ENCODE measurements at regions not wholly inside any gene's neighbourhood (a gene's known extent, or its start where the extent isn't known, plus 50 kb on each side); places are given as distances from the start of the nearest gene placed in this dataset.
"Not testable (repeated sequence)": the region's sequence is repeated elsewhere in the genome, so short reads cannot be mapped to it uniquely, and the experiment has no call there.

GRCh38 chr10:76815505-76815904 lies 822.1 kb downstream of the KCNMA1 start:
- not testable (repeated sequence) for DNase-seq (ENCODE audit: low spot score); H3K36me3 Mint-ChIP-seq; H3K4me1 ChIP-seq; H3K4me2 ChIP-seq; H3K36me3 ChIP-seq; H3K27ac ChIP-seq; H3K4me1 Mint-ChIP-seq; H4K20me1 ChIP-seq (ENCODE audit: low read depth); H3F3A ChIP-seq (ENCODE audit: low read depth); H3K9ac ChIP-seq; H3K4me3 ChIP-seq; H3K79me2 ChIP-seq (ENCODE audit: low read depth); H3K4me3 Mint-ChIP-seq; H2AFZ ChIP-seq (replicated peaks); H3K27ac Mint-ChIP-seq; H3K27me3 ChIP-seq; H3K9me3 ChIP-seq (ENCODE audit: low read depth); H3K27me3 Mint-ChIP-seq (ENCODE audit: insufficient read depth, low read depth)
- peaks cover 13% of the 10 kb centered on the region for H3K9me3 Mint-ChIP-seq

GRCh38 chr10:76811430-76811829 lies 826.2 kb downstream of the KCNMA1 start:
- no peak overlapping the region for H2AFZ ChIP-seq (replicated peaks)
- no peak overlapping the region for H3K4me3 ChIP-seq
- no peak overlapping the region for H3K4me2 ChIP-seq
- no peak overlapping the region for H3K9ac ChIP-seq
- no peaks in the 10 kb centered on the region for H3K36me3 Mint-ChIP-seq
- no peaks in the 10 kb centered on the region for H4K20me1 ChIP-seq (ENCODE audit: low read depth)
- H3K27me3 Mint-ChIP-seq (ENCODE audit: insufficient read depth, low read depth), result peaks cover 2% of the 10 kb centered on the region
- DNase-seq (ENCODE audit: low spot score), result no peak
- no peaks in the 10 kb centered on the region for H3K9me3 ChIP-seq (ENCODE audit: low read depth)
- no peaks in the 10 kb centered on the region for H3K79me2 ChIP-seq (ENCODE audit: low read depth)
- no peaks in the 10 kb centered on the region for H3K4me1 Mint-ChIP-seq
- no peak overlapping the region for H3K27ac ChIP-seq
- no peak overlapping the region for H3K27ac Mint-ChIP-seq
- no peaks in the 10 kb centered on the region for H3K36me3 ChIP-seq
- no peaks in the 10 kb centered on the region for H3K27me3 ChIP-seq
- peaks cover 11% of the 10 kb centered on the region for H3K9me3 Mint-ChIP-seq
- no peak overlapping the region for H3K4me3 Mint-ChIP-seq
- no peaks in the 10 kb centered on the region for H3F3A ChIP-seq (ENCODE audit: low read depth)
- H3K4me1 ChIP-seq, result no peaks in the 10 kb centered on the region
- TF ChIP-seq EZH2phosphoT487 (IDR thresholded peaks at IDR 0.05), result no peak
- no peak for TF ChIP-seq CTCF (IDR thresholded peaks at IDR 0.05)
- no peak for TF ChIP-seq EZH2 (IDR thresholded peaks at IDR 0.05)

- H3K27me3 Mint-ChIP-seq (ENCODE audit: insufficient read depth, low read depth), result peaks cover 4% of the 10 kb centered on the region
- no peaks in the 10 kb centered on the region for H3K9me3 ChIP-seq (ENCODE audit: low read depth)
- no peaks in the 10 kb centered on the region for H3F3A ChIP-seq (ENCODE audit: low read depth)
- peaks cover 27% of the 10 kb centered on the region for H3K9me3 Mint-ChIP-seq
- no peak overlapping the region for H2AFZ ChIP-seq (replicated peaks)
- H3K79me2 ChIP-seq (ENCODE audit: low read depth), result no peaks in the 10 kb centered on the region
- no peak overlapping the region for H3K4me3 Mint-ChIP-seq
- H3K4me3 ChIP-seq, result no peak overlapping the region
- H3K27ac Mint-ChIP-seq, result no peak overlapping the region
- H3K27ac ChIP-seq, result no peak overlapping the region
- H3K4me2 ChIP-seq, result no peak overlapping the region
- no peaks in the 10 kb centered on the region for H3K36me3 ChIP-seq
- H3K9ac ChIP-seq, result no peak overlapping the region
- peaks cover 10% of the 10 kb centered on the region for H3K4me1 Mint-ChIP-seq
- H3K27me3 ChIP-seq, result no peaks in the 10 kb centered on the region
- H3K36me3 Mint-ChIP-seq, result peaks cover 5% of the 10 kb centered on the region
- no peaks in the 10 kb centered on the region for H4K20me1 ChIP-seq (ENCODE audit: low read depth)
- DNase-seq (ENCODE audit: low spot score), result no peak
- no peak for TF ChIP-seq EZH2phosphoT487 (IDR thresholded peaks at IDR 0.05)
- TF ChIP-seq CTCF (IDR thresholded peaks at IDR 0.05), result no peak
- no peak for TF ChIP-seq EZH2 (IDR thresholded peaks at IDR 0.05)
- no peaks in the 10 kb centered on the region for H3K4me1 ChIP-seq
Observed at GRCh38 chr10:76788452-76788811, 849.2 kb downstream of the KCNMA1 start.

- no peak overlapping the region for H3K9ac ChIP-seq
- no peak overlapping the region for H3K4me3 Mint-ChIP-seq
- no peak overlapping the region for H3K4me2 ChIP-seq
- peaks cover 31% of the 10 kb centered on the region for H3K9me3 Mint-ChIP-seq
- H2AFZ ChIP-seq (replicated peaks), result no peak overlapping the region
- H3K4me3 ChIP-seq, result no peak overlapping the region
- H3K27ac Mint-ChIP-seq, result no peak overlapping the region
- no peaks in the 10 kb centered on the region for H3K36me3 ChIP-seq
- H3F3A ChIP-seq (ENCODE audit: low read depth), result no peaks in the 10 kb centered on the region
- peaks cover 5% of the 10 kb centered on the region for H3K36me3 Mint-ChIP-seq
- DNase-seq (ENCODE audit: low spot score), result no peak
- TF ChIP-seq EZH2phosphoT487 (IDR thresholded peaks at IDR 0.05), result no peak
- TF ChIP-seq EZH2 (IDR thresholded peaks at IDR 0.05), result no peak
- no peak for TF ChIP-seq CTCF (IDR thresholded peaks at IDR 0.05)
- no peaks in the 10 kb centered on the region for H3K4me1 ChIP-seq
- no peaks in the 10 kb centered on the region for H4K20me1 ChIP-seq (ENCODE audit: low read depth)
- H3K27me3 Mint-ChIP-seq (ENCODE audit: insufficient read depth, low read depth), result peaks cover 4% of the 10 kb centered on the region
- H3K79me2 ChIP-seq (ENCODE audit: low read depth), result no peaks in the 10 kb centered on the region
- H3K9me3 ChIP-seq (ENCODE audit: low read depth), result no peaks in the 10 kb centered on the region
- H3K4me1 Mint-ChIP-seq, result peaks cover 10% of the 10 kb centered on the region
- H3K27ac ChIP-seq, result no peak overlapping the region
- H3K27me3 ChIP-seq, result no peaks in the 10 kb centered on the region
Observed at GRCh38 chr10:76787746-76788451, 849.7 kb downstream of the KCNMA1 start.
